GM12878 (cell line): ENCODE measurements at regions not wholly inside any gene's neighbourhood (a gene's known extent, or its start where the extent isn't known, plus 50 kb on each side); places are given as distances from the start of the nearest gene placed in this dataset.
A peak's percentile ranks its signal among the peaks of the same experiment; 100 is the strongest.

ENCODE experiments used
- ATAC-seq: fragments of 200-7000 bp; cut with Tn5 transposase; 3 replicates; pipeline ENCODE4 v1.9.1; 2020; ENCODE audit warnings: mild to moderate bottlenecking, moderate library complexity
- BruUV-seq: library from RNA; stranded (reverse); fragments of 400-500 nt; replicated peaks from 2 replicates; lab custom pipeline; 2021; lab: Mats Ljungman, UMichigan
- CTCF ChIA-PET: fragments of 300-600 bp; sonication (Branson Sonifier 250); formaldehyde crosslinking; extraction: SDS; loops from one replicate; lab custom pipeline; 2021; ENCODE audit warnings: inconsistent platforms; lab: Yijun Ruan, JAX
- POLR2A ChIA-PET: fragments of 350-600 bp; formaldehyde crosslinking; extraction: SDS; loops from one replicate; lab custom pipeline; 2021; ENCODE audit warnings: inconsistent platforms; lab: Charles Lee
- RAD21 ChIA-PET: fragments of 300-600 bp; sonication (Branson Sonifier 250); formaldehyde crosslinking; loops from one replicate; lab custom pipeline; 2023; ENCODE audit warnings: antibody characterized with exemption; ENCODE audit not compliant: unreplicated experiment; lab: Charles Lee
- SMC1A ChIA-PET: fragments of 300-600 bp; sonication (Branson Sonifier 250); formaldehyde crosslinking; loops from one replicate; lab custom pipeline; 2023; ENCODE audit not compliant: unreplicated experiment, uncharacterized antibody; lab: Charles Lee
- DNase-seq: peaks from one replicate; pipeline ENCODE4 v3.0.0-alpha.2; 2011; ENCODE audit warnings: low read depth, low spot score
- FAIRE-seq: peaks from 3 replicates; lab custom pipeline; 2011; peaks lifted over from hg19 to GRCh38; lab: Jason Lieb, UNC
- H2AFZ ChIP-seq: 2 replicates; pipeline ENCODE4 v1.6.0; 2011; ENCODE audit warnings: low read depth, low read length, control low read depth; ENCODE audit not compliant: control insufficient read depth
- H3K27ac ChIP-seq: 2 replicates; pipeline ENCODE4 v1.5.1; 2011; ENCODE audit warnings: control low read depth; ENCODE audit not compliant: control insufficient read depth, insufficient read depth
- H3K27me3 ChIP-seq, 2 experiments: replicated peaks in 1 of 2; 2 replicates each; pipeline versions ENCODE4 v1.6.0 to v1.6.1; 2011; ENCODE audit warnings: low read length in 1 of 2; ENCODE audit not compliant: control insufficient read depth in 2 of 2, insufficient read depth in 2 of 2
- H3K36me3 ChIP-seq, 2 experiments: 2 replicates each; pipeline ENCODE4 v1.5.1; 2011; ENCODE audit warnings: low read length in 1 of 2; ENCODE audit not compliant: control insufficient read depth in 2 of 2, insufficient read depth in 2 of 2
- H3K4me1 ChIP-seq: 2 replicates; pipeline ENCODE4 v1.6.1; 2011; ENCODE audit warnings: mild to moderate bottlenecking, low read length, moderate library complexity, mixed read lengths; ENCODE audit not compliant: control insufficient read depth, insufficient read depth
- H3K4me2 ChIP-seq: 2 replicates; pipeline ENCODE4 v1.6.0; 2011; ENCODE audit warnings: control low read depth; ENCODE audit not compliant: control insufficient read depth, insufficient read depth
- H3K4me3 ChIP-seq: fragments of 200-600 bp; sonication (generic); 2 replicates; pipeline ENCODE4 v1.5.1; 2016
- H3K79me2 ChIP-seq: 2 replicates; pipeline ENCODE4 v1.6.0; 2011; ENCODE audit warnings: low read length; ENCODE audit not compliant: control insufficient read depth, insufficient read depth
- H3K9ac ChIP-seq: 2 replicates; pipeline ENCODE4 v1.8.0; 2011; ENCODE audit warnings: low read length, control low read depth, mixed read lengths; ENCODE audit not compliant: control insufficient read depth, insufficient read depth
- H3K9me3 ChIP-seq: replicated peaks from 3 replicates; pipeline ENCODE4 v1.5.1; 2011; ENCODE audit warnings: mild to moderate bottlenecking, low read length; ENCODE audit not compliant: control insufficient read depth, insufficient read depth
- H4K20me1 ChIP-seq: 2 replicates; pipeline ENCODE4 v1.6.0; 2011; ENCODE audit not compliant: control insufficient read depth, insufficient read depth
- CBFB ChIP-seq: IDR thresholded peaks from 2 replicates; pipeline ENCODE4 v1.6.1; 2016; ENCODE audit warnings: antibody characterized with exemption, low read depth
- CREM ChIP-seq: IDR thresholded peaks from 2 replicates; pipeline ENCODE4 v1.6.1; 2014; ENCODE audit warnings: antibody characterized with exemption, low read depth
- ETV6 ChIP-seq, 2 experiments: fragments of 450-650 bp in 1 of 2; IDR thresholded peaks in 1 of 2; conservative IDR thresholded peaks in 1 of 2; 2 replicates each; pipeline ENCODE4 v1.6.1; 2014; ENCODE audit warnings: antibody characterized with exemption in 1 of 2, borderline replicate concordance in 1 of 2, low read depth in 1 of 2, mild to moderate bottlenecking in 1 of 2, moderate library complexity in 1 of 2
- RCOR1 ChIP-seq: conservative IDR thresholded peaks from 2 replicates; pipeline ENCODE4 v1.6.1; 2012; ENCODE audit warnings: low read depth, low read length, improper control_type of control experiment
- ZNF24 ChIP-seq: fragments of 450-650 bp; IDR thresholded peaks from 2 replicates; pipeline ENCODE4 v1.6.1; 2017; ENCODE audit warnings: antibody characterized with exemption, mild to moderate bottlenecking
- ZNF687 ChIP-seq: fragments of 450-650 bp; IDR thresholded peaks from 2 replicates; pipeline ENCODE4 v1.6.1; 2017; ENCODE audit warnings: mild to moderate bottlenecking, moderate library complexity
- in situ Hi-C: fragments of 300-500 bp; cut with MboI; formaldehyde crosslinking; loops from 9 replicates; pipeline ENCODE4 v1.14.3; 2018; ENCODE audit warnings: mixed read lengths
- intact Hi-C: fragments of 100-400 bp; cut with micrococcal nuclease; formaldehyde crosslinking; loops from one replicate; pipeline ENCODE4 v1.14.2; 2022; ENCODE audit not compliant: unreplicated experiment
- TF ChIP-seq, protein P1 (sequence below): IDR thresholded peaks from 2 replicates; pipeline ENCODE4 v1.6.1; 2012; ENCODE audit warnings: low read length, inconsistent platforms
- TF ChIP-seq, protein P2 (sequence below): fragments of 450-650 bp; IDR thresholded peaks from 2 replicates; pipeline ENCODE4 v1.6.1; 2017; ENCODE audit warnings: antibody characterized with exemption, mild to moderate bottlenecking, moderate library complexity
- TF ChIP-seq, protein P3 (sequence below): fragments of 450-650 bp; IDR thresholded peaks from 2 replicates; pipeline ENCODE4 v1.6.1; 2017; ENCODE audit warnings: mild to moderate bottlenecking, low read depth, inconsistent platforms; ENCODE audit not compliant: poor library complexity, severe bottlenecking
- TF ChIP-seq, protein P4 (sequence below): fragments of 450-650 bp; conservative IDR thresholded peaks from 2 replicates; pipeline ENCODE4 v1.6.1; 2017; ENCODE audit warnings: mild to moderate bottlenecking, moderate library complexity

DNA sequence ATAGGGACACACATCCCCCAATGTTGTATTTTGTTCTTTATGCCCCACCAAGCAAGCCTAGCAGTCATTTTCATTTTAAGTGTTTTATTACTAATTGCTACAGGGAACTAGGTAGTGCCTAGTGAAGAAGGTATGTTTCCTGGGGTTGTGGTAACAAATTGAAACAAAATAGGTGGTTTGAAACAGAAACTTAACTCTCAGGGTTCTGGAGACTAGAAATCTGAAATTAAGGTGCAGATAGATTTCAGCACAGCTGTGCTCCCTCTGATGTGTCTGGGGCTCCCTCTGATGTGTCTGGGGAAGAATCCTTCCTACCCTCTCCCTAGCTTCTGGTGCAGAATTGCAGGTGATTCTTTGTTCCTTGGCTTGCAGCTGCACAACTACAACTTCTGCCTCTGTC, 390.1 kb downstream of the ZFHX3 start:
- ATAC-seq = peak; percentile 91
- CTCF ChIA-PET = interaction anchor here (0.6 to 2.1 kb wide), 7 partner anchors 9 to 191 kb away, joined by 3 to 15 read pairs (median 5); no protein-coding TSS in a partner anchor
- H3K27ac ChIP-seq = peak overlapping the region; percentile 58; the same call in 1 of the 2 replicates
- no peak overlapping the region; the same call in none of the 2 replicates for H2AFZ ChIP-seq
- intact Hi-C loops = loop anchor here (5.0 kb wide), 1 partner anchor 65 kb away; no protein-coding TSS in a partner anchor
- peaks cover 24% of the 10 kb centered on the region for H3K4me1 ChIP-seq
- peaks cover 13% of the 10 kb centered on the region; the same call in 2 of the 3 replicates for H3K9me3 ChIP-seq
- SMC1A ChIA-PET = interaction anchor here (1.0 to 1.9 kb wide), 8 partner anchors 9 to 533 kb away, joined by 3 to 12 read pairs (median 5); no protein-coding TSS in a partner anchor
- H3K27me3 ChIP-seq = no peaks in the 10 kb centered on the region
- peaks cover 22% of the 10 kb centered on the region for H3K79me2 ChIP-seq
- H3K36me3 ChIP-seq = no peaks in the 10 kb centered on the region
- DNase-seq = peak; percentile 82
- RAD21 ChIA-PET = interaction anchor here (0.7 to 2.5 kb wide), 6 partner anchors 68 to 158 kb away, joined by 3 to 21 read pairs (median 6); no protein-coding TSS in a partner anchor
- no peak overlapping the region for H3K9ac ChIP-seq
- peak overlapping the region; percentile 7; the same call in 1 of the 2 replicates for H3K4me3 ChIP-seq
- peak; percentile 75 for FAIRE-seq
- H3K4me2 ChIP-seq = peak overlapping the region; percentile 85
- POLR2A ChIA-PET = interaction anchor here (1.4 kb wide), 1 partner anchor 70 kb away, joined by 3 read pairs; no protein-coding TSS in a partner anchor
- no peaks in the 10 kb centered on the region for H4K20me1 ChIP-seq
- BruUV-seq = no TSS peak
- in situ Hi-C loops = no loop called here
- TF ChIP-seq, protein P1, sequence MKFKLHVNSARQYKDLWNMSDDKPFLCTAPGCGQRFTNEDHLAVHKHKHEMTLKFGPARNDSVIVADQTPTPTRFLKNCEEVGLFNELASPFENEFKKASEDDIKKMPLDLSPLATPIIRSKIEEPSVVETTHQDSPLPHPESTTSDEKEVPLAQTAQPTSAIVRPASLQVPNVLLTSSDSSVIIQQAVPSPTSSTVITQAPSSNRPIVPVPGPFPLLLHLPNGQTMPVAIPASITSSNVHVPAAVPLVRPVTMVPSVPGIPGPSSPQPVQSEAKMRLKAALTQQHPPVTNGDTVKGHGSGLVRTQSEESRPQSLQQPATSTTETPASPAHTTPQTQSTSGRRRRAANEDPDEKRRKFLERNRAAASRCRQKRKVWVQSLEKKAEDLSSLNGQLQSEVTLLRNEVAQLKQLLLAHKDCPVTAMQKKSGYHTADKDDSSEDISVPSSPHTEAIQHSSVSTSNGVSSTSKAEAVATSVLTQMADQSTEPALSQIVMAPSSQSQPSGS = peak; percentile 34; the same call in 1 of the 2 replicates
- TF ChIP-seq, protein P2, sequence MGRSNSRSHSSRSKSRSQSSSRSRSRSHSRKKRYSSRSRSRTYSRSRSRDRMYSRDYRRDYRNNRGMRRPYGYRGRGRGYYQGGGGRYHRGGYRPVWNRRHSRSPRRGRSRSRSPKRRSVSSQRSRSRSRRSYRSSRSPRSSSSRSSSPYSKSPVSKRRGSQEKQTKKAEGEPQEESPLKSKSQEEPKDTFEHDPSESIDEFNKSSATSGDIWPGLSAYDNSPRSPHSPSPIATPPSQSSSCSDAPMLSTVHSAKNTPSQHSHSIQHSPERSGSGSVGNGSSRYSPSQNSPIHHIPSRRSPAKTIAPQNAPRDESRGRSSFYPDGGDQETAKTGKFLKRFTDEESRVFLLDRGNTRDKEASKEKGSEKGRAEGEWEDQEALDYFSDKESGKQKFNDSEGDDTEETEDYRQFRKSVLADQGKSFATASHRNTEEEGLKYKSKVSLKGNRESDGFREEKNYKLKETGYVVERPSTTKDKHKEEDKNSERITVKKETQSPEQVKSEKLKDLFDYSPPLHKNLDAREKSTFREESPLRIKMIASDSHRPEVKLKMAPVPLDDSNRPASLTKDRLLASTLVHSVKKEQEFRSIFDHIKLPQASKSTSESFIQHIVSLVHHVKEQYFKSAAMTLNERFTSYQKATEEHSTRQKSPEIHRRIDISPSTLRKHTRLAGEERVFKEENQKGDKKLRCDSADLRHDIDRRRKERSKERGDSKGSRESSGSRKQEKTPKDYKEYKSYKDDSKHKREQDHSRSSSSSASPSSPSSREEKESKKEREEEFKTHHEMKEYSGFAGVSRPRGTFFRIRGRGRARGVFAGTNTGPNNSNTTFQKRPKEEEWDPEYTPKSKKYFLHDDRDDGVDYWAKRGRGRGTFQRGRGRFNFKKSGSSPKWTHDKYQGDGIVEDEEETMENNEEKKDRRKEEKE = no peak
- TF ChIP-seq ZNF687 = no peak
- TF ChIP-seq, protein P3, sequence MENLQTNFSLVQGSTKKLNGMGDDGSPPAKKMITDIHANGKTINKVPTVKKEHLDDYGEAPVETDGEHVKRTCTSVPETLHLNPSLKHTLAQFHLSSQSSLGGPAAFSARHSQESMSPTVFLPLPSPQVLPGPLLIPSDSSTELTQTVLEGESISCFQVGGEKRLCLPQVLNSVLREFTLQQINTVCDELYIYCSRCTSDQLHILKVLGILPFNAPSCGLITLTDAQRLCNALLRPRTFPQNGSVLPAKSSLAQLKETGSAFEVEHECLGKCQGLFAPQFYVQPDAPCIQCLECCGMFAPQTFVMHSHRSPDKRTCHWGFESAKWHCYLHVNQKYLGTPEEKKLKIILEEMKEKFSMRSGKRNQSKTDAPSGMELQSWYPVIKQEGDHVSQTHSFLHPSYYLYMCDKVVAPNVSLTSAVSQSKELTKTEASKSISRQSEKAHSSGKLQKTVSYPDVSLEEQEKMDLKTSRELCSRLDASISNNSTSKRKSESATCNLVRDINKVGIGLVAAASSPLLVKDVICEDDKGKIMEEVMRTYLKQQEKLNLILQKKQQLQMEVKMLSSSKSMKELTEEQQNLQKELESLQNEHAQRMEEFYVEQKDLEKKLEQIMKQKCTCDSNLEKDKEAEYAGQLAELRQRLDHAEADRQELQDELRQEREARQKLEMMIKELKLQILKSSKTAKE = peak; percentile 94
- TF ChIP-seq, protein P4, sequence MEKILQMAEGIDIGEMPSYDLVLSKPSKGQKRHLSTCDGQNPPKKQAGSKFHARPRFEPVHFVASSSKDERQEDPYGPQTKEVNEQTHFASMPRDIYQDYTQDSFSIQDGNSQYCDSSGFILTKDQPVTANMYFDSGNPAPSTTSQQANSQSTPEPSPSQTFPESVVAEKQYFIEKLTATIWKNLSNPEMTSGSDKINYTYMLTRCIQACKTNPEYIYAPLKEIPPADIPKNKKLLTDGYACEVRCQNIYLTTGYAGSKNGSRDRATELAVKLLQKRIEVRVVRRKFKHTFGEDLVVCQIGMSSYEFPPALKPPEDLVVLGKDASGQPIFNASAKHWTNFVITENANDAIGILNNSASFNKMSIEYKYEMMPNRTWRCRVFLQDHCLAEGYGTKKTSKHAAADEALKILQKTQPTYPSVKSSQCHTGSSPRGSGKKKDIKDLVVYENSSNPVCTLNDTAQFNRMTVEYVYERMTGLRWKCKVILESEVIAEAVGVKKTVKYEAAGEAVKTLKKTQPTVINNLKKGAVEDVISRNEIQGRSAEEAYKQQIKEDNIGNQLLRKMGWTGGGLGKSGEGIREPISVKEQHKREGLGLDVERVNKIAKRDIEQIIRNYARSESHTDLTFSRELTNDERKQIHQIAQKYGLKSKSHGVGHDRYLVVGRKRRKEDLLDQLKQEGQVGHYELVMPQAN = no peak
- peak in 1 of 2 experiments; percentile 61; a peak in 1 of 4 replicates for TF ChIP-seq ETV6 (conservative IDR thresholded peaks at IDR 0.05 in 1 of 2, IDR thresholded peaks at IDR 0.05 in 1 of 2; ENCODE audit: borderline replicate concordance in 1 of 2, low read depth in 1 of 2)
- no peak for TF ChIP-seq CBFB
- 0 out of 2 replicates have a peak, but pooled peaks have one; percentile 26 for TF ChIP-seq ZNF24
- TF ChIP-seq RCOR1 = no peak
- 0 out of 2 replicates have a peak, but pooled peaks have one; percentile 12 for TF ChIP-seq CREM
